ENCODE measurements at regions not wholly inside any gene's neighbourhood (a gene's known extent, or its start where the extent isn't known, plus 50 kb on each side); places are given as distances from the start of the nearest gene placed in this dataset.
A peak's percentile ranks its signal among the peaks of the same experiment; 100 is the strongest.

DNA sequence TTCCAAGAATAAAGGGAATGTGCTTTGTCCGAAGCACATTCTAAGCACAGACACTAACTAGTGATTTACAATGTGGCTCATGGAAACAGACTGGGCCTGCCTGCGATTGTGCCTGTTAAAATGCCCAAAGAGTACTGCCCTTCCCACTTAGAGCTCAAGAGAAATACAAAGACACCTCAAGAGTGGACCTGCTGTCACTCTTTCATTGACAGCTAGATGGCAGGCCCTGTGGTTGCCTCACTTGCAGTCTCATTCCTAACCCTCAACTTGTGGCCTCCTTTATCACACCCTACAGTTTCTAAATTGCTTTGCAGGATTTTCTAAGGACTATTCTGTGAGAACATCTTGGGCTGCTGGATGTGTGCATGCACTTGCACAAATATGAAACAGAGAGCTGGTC lies 331.0 kb upstream of the EMCN start:
- TF ChIP-seq, protein P1, sequence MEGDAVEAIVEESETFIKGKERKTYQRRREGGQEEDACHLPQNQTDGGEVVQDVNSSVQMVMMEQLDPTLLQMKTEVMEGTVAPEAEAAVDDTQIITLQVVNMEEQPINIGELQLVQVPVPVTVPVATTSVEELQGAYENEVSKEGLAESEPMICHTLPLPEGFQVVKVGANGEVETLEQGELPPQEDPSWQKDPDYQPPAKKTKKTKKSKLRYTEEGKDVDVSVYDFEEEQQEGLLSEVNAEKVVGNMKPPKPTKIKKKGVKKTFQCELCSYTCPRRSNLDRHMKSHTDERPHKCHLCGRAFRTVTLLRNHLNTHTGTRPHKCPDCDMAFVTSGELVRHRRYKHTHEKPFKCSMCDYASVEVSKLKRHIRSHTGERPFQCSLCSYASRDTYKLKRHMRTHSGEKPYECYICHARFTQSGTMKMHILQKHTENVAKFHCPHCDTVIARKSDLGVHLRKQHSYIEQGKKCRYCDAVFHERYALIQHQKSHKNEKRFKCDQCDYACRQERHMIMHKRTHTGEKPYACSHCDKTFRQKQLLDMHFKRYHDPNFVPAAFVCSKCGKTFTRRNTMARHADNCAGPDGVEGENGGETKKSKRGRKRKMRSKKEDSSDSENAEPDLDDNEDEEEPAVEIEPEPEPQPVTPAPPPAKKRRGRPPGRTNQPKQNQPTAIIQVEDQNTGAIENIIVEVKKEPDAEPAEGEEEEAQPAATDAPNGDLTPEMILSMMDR (IDR thresholded peaks at IDR 0.05; ENCODE audit: low read length), result peak; percentile 41; the same call in 1 of the 2 replicates
- no peak for TF ChIP-seq EZH2 (IDR thresholded peaks at IDR 0.05; ENCODE audit: borderline replicate concordance, low read length)
